Prostate gland (tissue), 2 donors: ENCODE measurements at regions not wholly inside any gene's neighbourhood (a gene's known extent, or its start where the extent isn't known, plus 50 kb on each side); places are given as distances from the start of the nearest gene placed in this dataset.

Experiments
- CTCF ChIP-seq, 4 experiments: fragments of 200-600 bp in 2 of 4; fragments of 450-650 bp in 2 of 4; sonication (generic) in 2 of 4; IDR thresholded peaks; 1 replicate in 3 of 4; 2 replicates in 1 of 4; pipeline ENCODE4 v1.5.1; 2016 to 2019; ENCODE audit warnings: antibody characterized with exemption in 4 of 4, mild to moderate bottlenecking in 2 of 4, moderate library complexity in 2 of 4
- POLR2A ChIP-seq: fragments of 450-650 bp; IDR thresholded peaks from one replicate; pipeline ENCODE4 v1.6.1; 2016; ENCODE audit warnings: antibody characterized with exemption, mild to moderate bottlenecking

GRCh38 chr19:28020619-28021258 is 1192.2 kb downstream of the UQCRFS1 start:
- no peak for TF ChIP-seq CTCF (IDR thresholded peaks at IDR 0.05)
- no peak for TF ChIP-seq POLR2A
